HK-2 (cell line): ENCODE measurements at regions not wholly inside any gene's neighbourhood (a gene's known extent, or its start where the extent isn't known, plus 50 kb on each side); places are given as distances from the start of the nearest gene placed in this dataset.
A peak's percentile ranks its signal among the peaks of the same experiment; 100 is the strongest.
"Not testable (repeated sequence)": the region's sequence is repeated elsewhere in the genome, so short reads cannot be mapped to it uniquely, and the experiment has no call there.

Source experiments
- DNase-seq: peaks from one replicate; pipeline ENCODE4 v3.0.0-alpha.2; 2018; ENCODE audit not compliant: unreplicated experiment

DNA sequence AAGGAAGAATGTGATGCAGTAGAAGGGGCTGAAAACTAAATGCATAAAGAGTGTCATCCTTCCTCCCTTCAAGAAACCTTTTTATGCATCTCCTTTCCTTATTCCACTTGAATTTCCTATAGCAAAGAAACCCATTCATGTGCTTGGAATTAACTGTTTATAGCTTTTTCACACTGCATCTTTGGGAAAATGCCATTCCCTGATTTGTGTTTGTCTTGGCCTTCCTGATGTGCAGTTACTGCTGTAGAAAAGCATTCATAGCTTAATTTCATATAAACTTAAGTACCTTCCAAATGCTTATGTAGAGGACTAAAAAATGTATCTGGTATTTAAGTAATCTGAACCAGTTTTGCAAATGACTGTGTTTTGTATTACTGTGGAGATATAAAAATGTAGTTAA is 61.8 kb downstream of the SDR9C7 start:
- no peak for DNase-seq

GRCh38 chr12:56867216-56867615 is 67.0 kb downstream of the SDR9C7 start:
- no peak for DNase-seq

DNA sequence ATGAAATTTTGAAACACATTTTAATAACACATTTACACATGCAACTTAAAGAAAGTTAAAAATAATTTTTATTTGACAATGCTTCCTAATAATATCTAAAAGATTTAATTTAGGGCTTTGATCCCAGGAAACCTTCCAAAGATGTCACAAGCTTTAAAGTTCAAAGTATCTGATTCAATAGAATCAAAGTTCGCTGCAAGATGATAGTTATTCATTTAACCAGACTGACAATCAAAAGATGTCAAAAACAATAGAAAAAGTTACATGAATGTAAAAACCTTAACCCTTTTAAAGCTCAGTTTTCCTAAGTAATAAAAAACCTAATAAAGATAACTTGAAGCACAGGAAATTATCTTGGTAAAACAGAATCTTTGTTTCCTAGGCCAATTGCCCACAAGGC is 67.7 kb downstream of the SDR9C7 start:
- no peak for DNase-seq

DNA sequence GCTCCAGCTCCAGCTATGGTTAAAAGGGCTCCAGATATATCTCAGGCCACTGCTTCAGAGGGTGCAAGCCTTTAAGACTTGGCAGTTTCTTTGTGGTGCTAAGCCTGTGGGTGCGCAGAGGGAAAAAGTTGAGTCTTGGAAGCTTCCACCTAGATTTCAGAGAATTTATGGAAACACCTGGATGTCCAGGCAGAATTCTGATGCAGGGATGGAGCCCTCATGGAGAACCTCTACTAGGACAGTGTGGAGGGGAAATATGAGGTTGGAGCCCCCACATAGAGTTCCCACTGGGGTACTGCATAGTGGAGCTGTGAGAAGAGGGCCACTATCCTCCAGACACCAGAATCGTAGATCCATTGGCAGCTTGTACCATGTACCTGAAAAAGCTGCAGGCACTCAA is 69.9 kb downstream of the SDR9C7 start:
- no peak for DNase-seq

DNA sequence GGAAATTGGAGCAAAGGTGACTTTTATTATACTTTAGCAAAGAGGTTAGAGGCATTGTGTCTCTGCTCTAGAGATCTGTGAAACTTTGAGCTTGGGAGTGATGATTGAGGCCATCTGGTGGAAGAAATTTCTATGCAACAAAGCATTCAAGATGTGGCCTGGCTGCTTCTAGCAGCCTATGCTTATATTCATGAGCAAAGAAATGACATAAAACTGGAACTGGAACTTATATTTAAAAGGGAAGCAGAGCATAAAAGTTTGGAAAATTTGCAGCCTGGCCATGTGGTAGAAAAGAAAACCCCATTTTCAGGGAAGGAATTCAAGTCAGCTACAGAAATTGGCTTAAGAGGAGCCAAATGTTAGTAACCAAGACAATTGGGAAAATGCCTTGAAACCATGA is 70.4 kb downstream of the SDR9C7 start:
- DNase-seq = no peak

GRCh38 chr12:56862264-56862663 is 71.9 kb downstream of the SDR9C7 start:
- DNase-seq = no peak

DNA sequence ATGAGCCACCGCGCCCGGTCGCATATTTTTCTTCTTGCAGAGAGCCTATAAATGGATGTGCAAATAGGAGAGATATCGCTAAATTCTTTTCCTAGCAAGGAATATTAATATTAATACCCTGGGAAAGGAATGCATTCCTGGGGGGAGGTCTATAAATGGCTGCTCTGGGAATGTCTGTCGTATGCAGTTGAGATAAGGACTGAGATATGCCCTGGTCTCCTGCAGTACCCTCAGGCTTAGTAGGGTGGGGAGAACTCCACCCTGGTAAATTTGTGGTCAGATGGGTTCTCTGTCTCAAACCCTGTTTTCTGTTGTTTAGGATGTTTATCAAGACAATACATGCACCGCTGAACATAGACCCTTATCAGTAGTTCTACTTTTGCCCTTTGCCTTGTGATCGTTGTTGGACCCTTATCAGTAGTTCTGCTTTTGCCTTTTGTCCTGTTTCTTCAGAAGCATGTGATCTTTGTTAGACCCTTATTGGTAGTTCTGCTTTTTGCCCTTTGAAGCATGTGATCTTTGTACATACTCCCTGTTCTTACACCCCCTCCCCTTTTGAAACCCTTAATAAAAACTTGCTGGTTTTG is 80.7 kb downstream of the SDR9C7 start:
- not testable (repeated sequence) for DNase-seq

- DNase-seq = no peak
Observed at GRCh38 chr12:56851462-56851861, 82.7 kb downstream of the SDR9C7 start.

DNA sequence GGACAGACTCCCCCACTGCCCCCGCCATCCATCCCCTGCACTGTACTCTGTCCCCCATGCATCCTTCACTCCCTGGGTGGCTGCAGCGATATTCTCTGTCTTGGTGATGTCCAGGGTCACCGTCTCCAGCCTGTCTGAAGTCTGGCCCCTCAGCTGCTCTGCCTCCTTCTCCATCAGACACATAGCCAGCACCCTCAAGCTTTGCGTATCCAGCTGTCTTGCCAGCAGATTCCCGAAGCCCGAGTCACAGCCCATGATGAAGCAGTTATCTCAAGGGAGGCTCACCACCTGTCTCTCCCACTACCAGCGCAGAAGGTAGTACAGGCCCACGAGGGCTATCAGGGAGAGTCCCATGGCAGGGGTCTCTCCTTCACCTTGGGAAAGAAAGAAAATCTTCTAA is 77.8 kb downstream of the HSD17B6 start:
- DNase-seq = peak; percentile 27

GRCh38 chr12:56839915-56840325 is 76.8 kb downstream of the HSD17B6 start:
- DNase-seq = peak; percentile 49

DNA sequence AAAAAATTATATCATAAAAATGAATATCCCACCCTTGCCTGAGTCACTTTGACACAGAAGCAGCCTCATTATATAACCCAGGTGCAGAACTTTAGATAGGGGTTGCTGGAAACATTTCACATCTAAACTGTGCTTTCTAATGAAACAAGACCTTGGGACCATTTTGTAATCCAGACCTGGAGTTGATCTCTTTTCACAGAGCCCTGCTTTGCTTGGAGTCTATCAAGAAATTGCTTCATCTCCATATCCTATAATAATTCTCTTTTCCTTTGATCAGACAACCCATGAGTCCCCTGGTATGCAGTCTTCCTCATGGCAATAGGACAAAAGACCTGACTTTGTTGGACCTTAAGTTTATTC is 76.3 kb downstream of the HSD17B6 start:
- DNase-seq = no peak

DNA sequence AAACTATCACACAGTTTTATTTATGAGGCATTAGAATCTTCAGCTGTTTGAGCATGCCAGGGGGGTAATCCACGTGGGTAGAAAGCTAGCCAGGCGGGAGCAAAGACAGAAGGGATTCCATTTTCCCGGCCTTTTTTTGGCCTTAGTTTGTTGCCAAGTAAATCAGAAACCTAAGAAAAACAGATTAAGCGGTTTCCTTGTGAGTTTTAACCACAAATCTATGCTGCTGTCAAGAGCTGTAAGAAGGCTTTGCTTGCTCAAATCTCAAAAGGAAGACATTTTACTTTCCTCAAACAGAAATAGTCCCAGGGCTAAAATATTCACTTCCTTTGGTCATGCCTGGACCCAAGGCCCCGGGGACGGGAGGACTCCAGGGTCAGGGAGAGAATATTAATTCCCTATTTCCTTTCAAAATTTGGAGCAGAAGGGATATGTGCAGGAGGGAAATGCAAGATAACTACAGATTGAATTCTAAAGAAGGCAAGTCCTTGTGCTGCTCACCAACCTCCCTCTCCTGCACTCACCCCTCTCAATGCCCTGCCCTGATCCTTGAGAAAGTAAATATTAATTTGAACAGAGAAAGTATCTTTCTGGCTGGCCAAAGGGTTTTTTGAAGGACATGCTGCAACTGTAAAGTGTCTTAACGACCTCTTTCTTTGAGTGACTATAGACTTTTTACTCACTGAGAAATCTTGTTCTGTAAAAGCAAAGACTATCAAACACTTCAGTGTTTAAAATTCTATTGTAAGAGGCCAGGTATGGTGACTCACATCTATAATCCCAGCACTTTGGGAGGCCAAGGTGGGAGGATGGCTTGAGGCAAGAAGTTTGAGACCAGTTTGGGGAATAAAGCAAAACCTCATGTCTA is 75.7 kb downstream of the HSD17B6 start:
- DNase-seq = no peak
